HG03097 (cell line): ENCODE measurements at regions not wholly inside any gene's neighbourhood (a gene's known extent, or its start where the extent isn't known, plus 50 kb on each side); places are given as distances from the start of the nearest gene placed in this dataset.

Source experiments
- ATAC-seq: cut with Tn5 transposase; IDR thresholded peaks from one replicate; pipeline ENCODE4 v1.9.1; 2021; ENCODE audit not compliant: unreplicated experiment, low FRiP score

DNA sequence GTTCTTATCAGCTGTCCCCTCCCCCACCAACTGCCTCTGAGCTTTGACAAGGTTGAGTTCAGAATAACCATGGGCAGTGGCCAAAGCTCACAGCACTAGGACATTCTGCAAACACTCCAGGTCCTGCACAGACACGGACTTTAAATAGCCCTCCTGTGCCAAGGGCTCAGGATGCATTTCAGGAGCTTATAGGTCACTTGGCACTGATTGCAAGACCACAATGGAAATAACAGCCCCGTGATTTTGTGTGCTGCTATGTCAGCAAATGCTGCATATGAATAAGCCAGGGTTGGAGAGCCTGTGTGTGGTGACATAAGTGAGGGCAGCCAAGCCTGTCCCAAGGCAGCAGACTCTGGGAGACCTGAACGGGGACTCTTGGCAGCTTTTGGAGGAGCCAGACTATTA lies 150.7 kb downstream of the DMRT2 start:
- ATAC-seq, result no peak

DNA sequence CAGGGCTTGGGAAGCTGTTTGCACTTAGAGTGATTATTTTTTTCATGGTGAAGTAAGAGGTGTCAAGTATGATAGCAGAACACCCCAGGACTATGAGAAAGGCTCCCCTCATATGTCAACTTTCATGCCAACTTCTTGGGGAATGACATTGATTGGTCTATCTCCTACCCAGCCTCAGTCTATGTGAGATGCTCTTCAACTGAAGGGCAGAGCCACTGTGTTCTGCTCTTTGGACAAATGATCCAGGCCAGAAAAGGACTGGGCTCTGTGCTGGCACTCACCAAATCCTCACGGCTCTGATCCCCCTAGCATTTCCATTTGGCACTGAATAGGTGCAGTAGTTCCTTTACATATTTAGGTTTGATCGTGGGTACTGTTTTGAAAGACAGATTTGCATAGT lies 151.1 kb downstream of the DMRT2 start:
- no peak for ATAC-seq

DNA sequence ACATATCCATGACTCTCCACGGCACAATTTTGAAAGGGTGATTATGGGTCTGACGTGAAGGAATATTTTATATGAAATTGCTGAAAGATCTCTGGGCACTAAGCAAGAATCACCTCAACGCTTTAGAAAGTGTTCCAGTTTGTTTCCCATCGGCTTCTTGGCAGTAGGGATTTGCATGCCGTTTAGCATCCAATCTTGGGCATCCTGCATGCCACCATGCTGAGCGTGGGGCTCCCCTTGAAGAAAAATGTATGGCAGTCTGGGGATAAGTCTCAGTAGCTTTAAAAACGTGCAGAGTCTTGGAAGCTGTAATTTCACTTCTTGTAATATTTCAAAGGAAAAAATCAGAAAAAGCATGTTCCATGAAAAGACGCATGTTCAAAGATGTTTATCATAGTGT lies 151.7 kb downstream of the DMRT2 start:
- no peak for ATAC-seq

DNA sequence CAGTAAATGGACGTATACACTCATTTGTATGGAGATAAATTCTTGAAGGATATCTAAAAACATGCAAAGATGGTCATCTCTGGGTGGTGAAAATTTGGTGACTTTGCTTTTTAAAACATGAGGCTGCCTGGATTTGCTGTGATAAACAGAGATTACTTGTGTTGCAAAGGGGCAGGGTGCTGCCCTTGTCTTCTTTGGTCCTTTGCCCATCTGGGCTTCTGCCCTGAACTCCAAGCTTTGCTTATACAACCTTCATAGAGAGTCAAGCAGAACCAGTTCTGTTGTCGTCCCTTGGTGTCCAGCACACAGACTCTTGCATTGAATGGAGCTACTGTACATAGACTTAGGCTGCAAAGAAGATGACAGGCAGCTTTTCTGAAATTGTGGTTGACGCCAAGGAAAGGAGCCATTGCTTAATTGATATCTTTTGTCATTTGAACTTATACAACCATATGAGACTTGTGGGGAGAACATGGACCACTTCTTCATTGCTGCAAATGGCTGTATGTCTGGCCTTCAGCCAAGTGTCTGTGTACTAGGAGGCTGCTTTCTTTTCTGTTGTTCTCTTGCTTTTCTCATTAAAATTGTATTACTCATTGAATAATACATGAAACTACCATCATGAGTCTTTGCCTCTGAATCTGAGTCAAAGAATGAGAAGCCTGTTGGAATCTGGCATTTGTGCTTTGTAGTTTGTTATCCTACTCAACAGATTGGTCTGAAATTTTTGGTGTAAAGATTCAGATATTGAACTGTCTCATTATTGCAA lies 152.5 kb downstream of the DMRT2 start:
- no peak for ATAC-seq

DNA sequence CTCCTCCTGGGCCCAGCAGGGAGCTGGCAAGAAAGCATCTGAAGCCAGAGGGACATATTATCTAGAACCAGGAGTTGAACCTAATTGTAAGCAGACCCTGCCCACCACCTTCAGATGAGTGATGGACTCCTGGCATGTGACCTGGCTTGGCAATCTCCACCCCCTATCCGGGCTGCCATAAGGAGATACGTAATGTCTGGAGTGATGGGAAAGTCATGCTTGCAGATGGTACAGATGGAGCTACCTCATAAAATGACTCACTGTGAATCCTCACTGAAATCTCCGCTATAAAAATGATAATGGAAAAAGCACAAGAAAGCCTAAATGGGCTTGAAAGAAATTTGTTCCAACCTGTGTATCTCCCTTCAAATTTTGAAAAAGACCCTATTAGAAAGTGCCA lies 157.5 kb downstream of the DMRT2 start:
- no peak for ATAC-seq

DNA sequence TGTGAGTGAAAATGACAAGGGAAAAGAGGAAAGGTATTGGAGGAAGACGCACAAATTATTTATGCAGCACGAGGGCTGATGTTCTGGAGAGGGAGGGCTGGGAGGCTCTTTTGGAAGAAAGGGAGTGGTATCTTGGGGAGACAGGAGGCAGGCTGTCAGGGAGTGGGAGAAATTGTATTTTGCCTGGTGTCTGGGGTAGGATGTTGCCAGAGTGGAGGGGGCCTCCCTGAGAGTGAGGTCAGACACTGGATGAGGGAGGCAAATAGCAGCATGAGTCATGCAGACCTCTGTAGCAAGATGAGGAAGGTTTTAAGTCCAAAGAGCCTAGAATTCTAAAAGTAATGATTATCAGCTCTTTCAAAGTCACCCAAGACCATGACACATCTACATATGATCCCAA lies 158.0 kb downstream of the DMRT2 start:
- ATAC-seq, result no peak

DNA sequence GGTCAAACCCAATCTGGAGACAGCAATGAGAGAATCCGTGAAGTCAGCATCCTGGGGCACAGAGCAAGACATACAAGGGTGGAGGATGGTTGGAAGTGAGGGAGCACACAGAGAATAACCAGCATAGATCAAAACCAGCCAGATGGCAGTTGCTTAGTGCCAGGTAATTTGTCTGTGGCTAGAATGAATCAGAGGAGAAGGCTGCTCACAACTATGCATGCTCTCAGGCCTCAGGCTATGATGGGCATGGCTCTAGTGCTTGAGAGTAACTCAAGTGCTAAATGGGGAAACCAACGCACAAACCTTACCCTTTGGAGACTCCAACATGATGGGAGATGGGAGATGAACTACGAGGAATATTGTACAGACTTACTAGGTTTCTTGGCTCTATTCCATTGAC lies 160.8 kb downstream of the DMRT2 start:
- no peak for ATAC-seq

DNA sequence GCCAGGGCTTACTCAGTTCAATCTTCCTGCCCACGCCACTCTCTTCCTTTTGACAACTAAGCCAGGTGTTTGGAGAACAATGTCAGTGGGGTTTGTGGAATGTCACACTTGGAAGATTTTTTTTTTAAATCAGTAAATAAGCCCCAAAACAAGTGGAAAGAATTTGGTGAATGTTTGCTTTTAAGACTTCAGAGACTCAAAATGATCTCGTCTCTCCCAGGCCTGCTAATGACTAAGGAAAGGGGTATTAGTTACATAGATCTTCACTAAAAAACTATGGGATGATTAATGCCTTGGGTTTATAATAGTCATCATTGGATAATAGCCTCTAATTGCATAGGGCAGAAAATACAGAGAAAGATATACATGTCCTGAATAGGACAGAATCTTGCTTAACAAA lies 166.4 kb downstream of the DMRT2 start:
- no peak for ATAC-seq

DNA sequence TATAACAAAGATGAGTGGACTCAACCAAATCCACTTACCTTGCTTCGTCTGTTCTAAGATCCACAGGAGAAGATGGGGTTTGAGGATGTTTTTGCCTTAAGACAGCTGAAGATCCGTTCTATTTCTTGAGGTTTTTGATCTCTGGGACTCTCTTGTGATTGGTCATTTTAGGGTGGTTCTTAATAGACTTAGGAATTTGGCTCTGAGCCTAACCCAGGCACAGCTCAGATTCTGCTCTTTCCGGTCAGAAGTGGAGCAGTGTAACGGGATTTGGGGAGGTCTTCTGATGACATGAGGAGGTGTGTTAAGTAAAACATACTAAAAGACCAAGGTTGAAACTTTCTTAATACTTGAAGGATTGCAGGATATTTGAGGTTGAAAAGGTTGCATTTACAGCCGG lies 166.9 kb downstream of the DMRT2 start:
- ATAC-seq, result no peak

DNA sequence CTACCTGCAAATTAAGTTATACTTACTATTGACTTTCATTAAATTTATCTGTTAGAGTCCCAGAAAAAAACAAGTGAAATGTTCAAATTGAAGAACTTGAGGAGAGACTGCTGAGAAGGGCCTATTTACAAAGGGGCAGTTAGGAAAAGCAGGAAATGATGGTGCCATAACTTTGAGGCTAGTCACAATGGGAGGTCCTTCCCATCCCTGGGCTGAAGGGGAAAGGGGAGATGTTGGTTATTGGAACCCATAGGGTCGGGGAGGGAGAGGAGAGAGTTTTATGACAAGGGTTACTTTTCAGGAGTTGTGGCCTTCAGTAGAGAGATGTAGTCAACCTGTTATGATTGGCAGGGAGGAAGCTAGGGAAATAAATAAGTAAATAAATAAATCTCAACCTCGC lies 169.1 kb downstream of the DMRT2 start:
- no peak for ATAC-seq

DNA sequence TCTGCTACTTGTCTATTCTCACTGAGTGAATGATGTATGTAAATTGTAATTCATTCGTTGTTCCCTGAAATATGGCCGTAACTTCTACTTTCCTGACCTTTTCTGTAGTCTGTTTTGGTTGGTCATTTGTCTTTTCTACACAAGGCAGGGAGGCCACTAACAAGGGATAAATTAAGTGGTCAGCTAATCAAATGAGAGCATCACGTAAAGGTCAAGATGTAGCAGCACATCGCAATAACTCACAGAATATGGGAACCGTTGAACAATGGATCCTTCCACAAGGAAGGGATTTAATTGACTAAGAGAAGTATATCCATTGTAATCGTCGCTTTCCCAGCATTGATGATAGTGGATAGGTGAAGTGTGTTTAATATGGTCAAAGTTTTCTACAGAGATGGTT lies 171.1 kb downstream of the DMRT2 start:
- no peak for ATAC-seq

DNA sequence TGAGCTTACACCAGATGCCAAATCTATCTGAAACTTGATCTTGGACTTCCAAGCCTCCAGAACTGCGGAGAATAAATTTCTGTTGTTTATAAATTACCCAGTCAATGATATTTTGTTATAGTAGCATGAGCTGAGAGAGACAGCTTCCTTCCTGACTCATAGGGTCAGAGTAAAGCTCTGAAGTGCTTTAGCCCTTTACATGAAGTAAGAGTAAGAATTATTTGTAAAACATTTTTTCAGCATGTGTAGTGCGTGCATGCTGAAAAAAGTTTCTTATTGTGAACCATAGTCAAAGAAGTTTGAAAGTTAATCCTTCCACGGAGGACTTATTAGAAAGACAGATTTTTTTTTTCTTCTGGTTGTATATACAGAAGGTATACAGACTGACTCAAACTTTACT lies 172.4 kb downstream of the DMRT2 start:
- no peak for ATAC-seq

DNA sequence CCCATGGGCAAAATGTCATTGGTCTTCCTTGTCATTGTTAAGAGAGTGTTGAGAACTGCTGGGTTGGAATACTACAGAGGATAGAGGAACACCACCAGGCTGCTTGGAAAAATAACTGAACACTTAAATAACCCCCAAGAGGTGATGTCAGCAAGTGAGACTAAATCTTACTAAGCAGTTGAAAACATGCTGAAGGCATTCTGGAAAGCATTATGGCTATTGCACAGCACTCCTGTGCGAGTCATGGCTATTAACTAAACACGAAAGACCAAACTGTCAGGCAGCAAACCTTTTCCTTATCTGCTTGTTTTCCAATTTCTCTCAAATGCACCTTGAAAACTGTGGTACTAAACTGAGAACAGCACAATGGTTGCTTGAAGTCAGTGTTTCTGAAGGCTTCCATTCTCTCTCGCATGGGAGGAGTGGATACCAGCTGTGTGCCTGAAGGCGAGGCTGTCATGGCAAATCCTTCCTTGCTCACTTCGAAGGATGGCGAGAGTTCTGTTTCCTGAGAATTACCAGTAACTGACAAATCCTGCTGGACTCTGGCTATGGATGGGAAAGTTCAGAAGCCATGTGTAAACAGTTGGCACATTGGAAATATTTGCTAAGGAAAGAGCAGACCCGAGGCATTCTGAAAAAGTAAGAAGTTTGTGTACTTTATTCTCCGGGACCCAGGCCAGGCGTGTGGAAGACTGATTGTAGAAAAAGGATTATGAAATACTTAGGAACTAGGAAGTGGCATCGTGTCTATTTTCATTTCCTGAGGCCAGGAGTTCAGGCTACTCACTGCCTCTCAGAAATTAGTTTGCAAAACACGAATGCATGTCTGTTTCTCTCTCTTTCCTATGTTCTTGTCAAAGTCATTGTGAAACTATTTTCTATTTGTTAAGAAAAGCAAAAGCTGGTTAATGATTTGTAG lies 182.1 kb downstream of the DMRT2 start:
- ATAC-seq, result peak; percentile 90

DNA sequence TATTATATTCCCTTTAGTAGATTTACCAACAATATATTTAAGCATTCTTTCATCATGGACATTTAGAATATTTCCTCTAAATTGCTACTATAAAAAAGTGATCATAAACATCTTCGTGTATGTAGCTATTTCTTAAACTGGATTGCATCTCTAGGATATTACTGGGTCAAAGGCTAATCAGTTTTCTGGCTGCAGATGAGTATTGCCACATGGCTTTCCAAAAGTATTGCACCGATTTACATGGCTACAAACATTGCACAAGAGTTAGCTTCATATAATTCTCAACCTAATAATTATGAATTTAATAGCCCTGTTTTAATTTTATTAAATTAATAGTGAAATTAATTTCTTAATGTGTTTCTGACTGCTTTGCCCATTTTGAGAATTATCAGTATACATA lies 183.4 kb downstream of the DMRT2 start:
- no peak for ATAC-seq

DNA sequence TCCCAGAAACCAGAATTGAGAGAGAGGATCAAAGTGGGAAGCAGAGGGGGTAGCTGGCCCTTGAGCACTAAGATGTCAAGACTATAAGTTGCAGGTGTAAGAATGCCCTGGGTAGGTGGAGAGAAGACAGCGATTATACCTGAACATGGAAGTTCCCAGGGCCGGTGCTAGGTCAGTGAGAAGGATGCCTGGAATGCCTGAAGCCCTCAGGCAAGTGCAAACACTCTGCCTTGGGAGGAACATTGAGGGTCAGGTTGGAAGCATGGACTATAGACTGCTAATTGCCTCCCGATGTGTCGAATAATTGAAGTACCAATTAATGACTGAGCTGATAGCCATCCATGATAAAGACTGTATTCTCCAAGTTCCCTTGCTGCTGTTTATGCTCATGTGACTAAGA lies 185.5 kb downstream of the DMRT2 start:
- no peak for ATAC-seq

DNA sequence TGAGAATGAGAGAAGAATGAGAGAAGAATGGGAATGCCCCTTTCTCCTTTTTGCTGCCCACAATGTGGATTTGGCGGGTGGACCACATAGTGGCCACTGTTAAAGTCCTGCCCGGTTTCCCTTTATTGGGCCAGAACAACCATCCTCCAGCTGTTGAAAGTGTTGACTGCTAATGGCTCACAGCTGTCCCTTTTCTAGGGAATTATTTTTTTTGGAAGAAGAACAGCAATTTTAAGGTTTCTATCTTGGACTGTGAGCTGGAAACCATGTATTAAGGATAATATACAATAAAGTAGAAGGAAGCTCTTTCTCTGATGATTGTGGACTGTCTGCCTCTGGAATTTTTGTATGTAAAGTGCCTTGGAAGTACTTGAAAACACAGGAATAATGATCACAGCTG lies 185.9 kb downstream of the DMRT2 start:
- no peak for ATAC-seq

DNA sequence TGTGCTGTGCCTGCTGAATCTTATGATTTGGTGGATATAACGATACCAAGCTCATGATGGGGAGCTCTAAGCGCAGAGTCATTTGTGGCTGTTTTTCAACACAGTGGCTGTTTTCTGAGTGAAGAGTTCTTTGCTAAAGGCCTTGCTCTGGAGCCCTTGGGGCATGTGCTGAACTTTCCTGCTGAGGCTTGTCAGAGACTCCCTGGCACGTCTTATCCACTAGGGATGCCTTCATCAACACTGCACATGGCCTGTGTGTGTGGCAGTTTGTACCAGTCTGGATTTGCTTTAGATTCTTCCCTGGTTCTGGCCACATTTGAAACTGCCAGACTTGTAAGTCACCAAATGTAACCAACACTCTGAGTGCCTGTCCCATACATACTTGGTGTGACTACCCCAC lies 188.2 kb downstream of the DMRT2 start:
- no peak for ATAC-seq

DNA sequence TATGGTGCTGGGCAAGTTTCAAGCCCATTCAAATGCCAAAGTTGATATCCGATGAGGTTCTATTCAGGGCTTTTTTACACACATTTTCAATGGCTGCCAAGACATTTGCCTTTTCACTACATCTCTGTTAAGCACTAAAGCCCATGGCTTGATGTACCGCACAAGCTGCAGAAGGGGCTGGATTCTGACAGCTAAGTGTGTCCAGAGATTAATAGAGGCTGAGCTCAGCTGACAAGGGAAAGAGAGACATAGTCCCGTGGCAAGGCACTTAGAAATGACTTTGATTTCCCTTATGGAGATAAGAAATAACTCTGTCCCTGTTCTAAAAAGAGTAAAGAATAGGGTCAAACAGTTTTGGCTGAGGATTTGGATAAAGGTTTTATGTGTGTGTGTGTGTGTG lies 198.6 kb downstream of the DMRT2 start:
- ATAC-seq, result no peak

DNA sequence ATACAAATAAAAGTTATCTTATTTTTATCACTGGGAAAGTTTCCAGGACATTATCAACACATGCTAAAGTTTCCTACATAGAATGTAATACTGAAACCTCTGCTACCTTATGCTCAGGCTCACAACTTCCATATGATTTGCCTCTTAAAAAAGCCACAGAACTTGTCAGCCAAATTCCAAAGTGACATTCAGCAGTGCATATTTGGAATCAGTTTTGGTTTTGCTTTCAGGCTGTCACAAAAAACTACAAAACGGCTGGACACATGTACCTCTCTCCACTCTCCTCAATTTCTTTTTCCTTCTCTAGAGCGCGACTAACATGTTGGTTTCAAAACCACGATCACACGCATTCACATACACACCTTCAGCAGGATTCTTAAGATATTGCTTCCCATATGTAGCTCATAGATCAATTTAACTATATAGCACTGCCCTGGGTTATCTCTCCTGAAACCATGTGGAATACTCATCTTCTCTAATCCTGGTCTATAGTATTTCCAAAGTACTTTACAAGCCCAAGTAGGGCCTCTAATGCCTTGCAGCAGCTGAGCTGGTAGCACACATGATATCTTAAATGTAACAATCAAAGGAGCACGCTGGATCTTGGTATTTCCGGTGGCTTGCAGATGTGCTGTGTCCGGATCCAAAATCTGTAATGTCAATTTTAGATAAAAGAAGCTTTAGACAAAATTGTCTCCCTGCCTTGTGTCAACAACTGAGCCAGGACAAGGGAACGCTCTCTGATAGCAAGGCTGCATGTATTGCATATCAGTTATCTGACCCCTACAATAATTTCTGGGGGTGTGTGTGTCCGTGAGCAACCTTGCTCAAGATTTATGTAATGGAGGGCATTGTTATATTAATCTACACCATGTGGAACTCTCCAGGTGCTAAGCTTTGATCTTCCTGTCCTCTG lies 203.2 kb downstream of the DMRT2 start:
- no peak for ATAC-seq

DNA sequence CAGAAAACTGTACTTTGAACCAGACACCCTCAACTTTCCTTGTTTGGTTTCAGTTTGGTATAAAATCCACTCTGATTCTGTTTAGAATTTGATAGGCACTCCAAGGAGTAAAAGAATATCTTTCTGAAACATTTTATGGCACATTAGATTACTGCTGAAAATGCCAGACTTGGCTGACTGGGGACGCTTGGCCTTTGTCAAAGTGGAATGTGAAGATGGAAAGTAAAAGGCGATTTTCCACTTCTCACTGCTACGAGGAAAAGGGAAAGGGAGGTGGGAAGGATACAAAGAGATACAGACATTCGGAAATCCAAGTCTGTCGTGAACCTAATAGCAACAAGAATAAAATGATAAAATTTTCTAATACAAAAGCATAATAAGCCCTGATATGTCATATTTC lies 203.9 kb downstream of the DMRT2 start:
- no peak for ATAC-seq

DNA sequence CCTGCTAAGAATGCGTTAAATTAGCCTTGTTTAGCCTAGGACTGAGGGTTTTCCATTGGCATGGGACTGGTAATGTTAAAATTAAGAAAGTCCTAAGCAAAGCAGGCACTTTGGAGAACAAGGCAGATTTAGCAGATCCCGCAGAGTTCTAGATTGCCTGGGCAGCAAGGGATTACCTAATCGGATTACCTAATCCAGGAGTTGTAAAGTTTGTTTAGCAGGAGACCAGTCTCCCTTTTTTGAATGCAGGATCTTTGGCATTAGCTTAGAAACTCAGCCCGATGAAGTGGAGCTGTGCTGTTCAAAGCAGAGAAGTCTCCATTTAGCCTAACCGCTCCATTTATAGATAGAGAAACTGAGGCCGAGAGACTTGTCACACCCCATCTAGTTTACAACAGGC lies 206.0 kb downstream of the DMRT2 start:
- no peak for ATAC-seq
